HG03064 (cell line): ENCODE measurements at regions not wholly inside any gene's neighbourhood (a gene's known extent, or its start where the extent isn't known, plus 50 kb on each side); places are given as distances from the start of the nearest gene placed in this dataset.
"Not testable (repeated sequence)": the region's sequence is repeated elsewhere in the genome, so short reads cannot be mapped to it uniquely, and the experiment has no call there.

Experiments
- ATAC-seq: cut with Tn5 transposase; IDR thresholded peaks from one replicate; pipeline ENCODE4 v1.9.1; 2021; ENCODE audit warnings: low read depth; ENCODE audit not compliant: unreplicated experiment

GRCh38 chr1:5738911-5739462, 253.2 kb downstream of the NPHP4 start:
- no peak for ATAC-seq

- ATAC-seq, result no peak
These were observed 255.1 kb downstream of the NPHP4 start for GRCh38 chr1:5737081-5737480.

GRCh38 chr1:5734996-5735395, 257.2 kb downstream of the NPHP4 start:
- no peak for ATAC-seq

GRCh38 chr1:5734414-5734813, 257.8 kb downstream of the NPHP4 start:
- ATAC-seq, result no peak

GRCh38 chr1:5733596-5733995, 258.6 kb downstream of the NPHP4 start:
- ATAC-seq, result no peak

GRCh38 chr1:5731110-5731423, 261.2 kb downstream of the NPHP4 start:
- no peak for ATAC-seq

GRCh38 chr1:5730272-5731109, 261.7 kb downstream of the NPHP4 start:
- ATAC-seq, result no peak

GRCh38 chr1:5729636-5730145, 262.5 kb downstream of the NPHP4 start:
- ATAC-seq, result no peak

- ATAC-seq, result no peak
These were observed 263.4 kb downstream of the NPHP4 start for GRCh38 chr1:5728663-5729355.

- ATAC-seq, result no peak
These were observed 264.2 kb downstream of the NPHP4 start for GRCh38 chr1:5727871-5728643.

GRCh38 chr1:5727191-5727590, 265.0 kb downstream of the NPHP4 start:
- no peak for ATAC-seq

GRCh38 chr1:5726586-5727184, 265.5 kb downstream of the NPHP4 start:
- not testable (repeated sequence) for ATAC-seq

- no peak for ATAC-seq
These were observed 266.2 kb downstream of the NPHP4 start for GRCh38 chr1:5725855-5726585.

- no peak for ATAC-seq
These were observed 266.8 kb downstream of the NPHP4 start for GRCh38 chr1:5725406-5725805.

- ATAC-seq, result no peak
These were observed 267.4 kb downstream of the NPHP4 start for GRCh38 chr1:5724847-5725246.

GRCh38 chr1:5722635-5723164, 269.5 kb downstream of the NPHP4 start:
- ATAC-seq, result no peak

GRCh38 chr1:5721634-5722215, 270.5 kb downstream of the NPHP4 start:
- no peak for ATAC-seq

GRCh38 chr1:5720936-5721335, 271.3 kb downstream of the NPHP4 start:
- no peak for ATAC-seq

- ATAC-seq, result no peak
These were observed 271.7 kb downstream of the NPHP4 start for GRCh38 chr1:5720484-5720883.
